SK-N-SH treated with all-trans-retinoic acid at 6 μM for 48 hours (cell line): ENCODE measurements at regions not wholly inside any gene's neighbourhood (a gene's known extent, or its start where the extent isn't known, plus 50 kb on each side); places are given as distances from the start of the nearest gene placed in this dataset.

Experiments used
- ATAC-seq: fragments of 200-7000 bp; cut with Tn5 transposase; 3 replicates; pipeline ENCODE4 v1.9.1; 2020; ENCODE audit warnings: mild to moderate bottlenecking, moderate library complexity
- BACH2 ChIP-seq: fragments of 250-450 bp; sonication (Bioruptor Pico); IDR thresholded peaks from 2 replicates; pipeline ENCODE4 v1.9.0; 2021; ENCODE audit warnings: mild to moderate bottlenecking, borderline replicate concordance
- CSDC2 ChIP-seq: fragments of 250-450 bp; sonication (Bioruptor Pico); IDR thresholded peaks from 2 replicates; pipeline ENCODE4 v1.5.0; 2020; ENCODE audit warnings: mild to moderate bottlenecking, moderate library complexity
- ESRRG ChIP-seq: fragments of 250-450 bp; sonication (Bioruptor Pico); IDR thresholded peaks from 2 replicates; pipeline ENCODE4 v1.6.1; 2021; ENCODE audit warnings: mild to moderate bottlenecking
- GLIS3 ChIP-seq: fragments of 250-450 bp; sonication (Bioruptor Pico); IDR thresholded peaks from 2 replicates; pipeline ENCODE4 v1.5.0; 2020; ENCODE audit warnings: mild to moderate bottlenecking, moderate library complexity
- ISL1 ChIP-seq: fragments of 250-450 bp; sonication (Bioruptor Pico); IDR thresholded peaks from 2 replicates; pipeline ENCODE4 v2.1.2; 2022; ENCODE audit warnings: mild to moderate bottlenecking, moderate library complexity
- OSR1 ChIP-seq: fragments of 250-450 bp; sonication (Bioruptor Pico); IDR thresholded peaks from 2 replicates; pipeline ENCODE4 v1.8.0; 2022; ENCODE audit warnings: moderate library complexity, mild to moderate bottlenecking, inconsistent platforms
- PPARA ChIP-seq: fragments of 250-450 bp; sonication (Bioruptor Pico); IDR thresholded peaks from 2 replicates; pipeline ENCODE4 v1.5.0; 2020; ENCODE audit warnings: mild to moderate bottlenecking, borderline replicate concordance
- SNAI2 ChIP-seq: fragments of 250-450 bp; sonication (Bioruptor Pico); IDR thresholded peaks from 2 replicates; pipeline ENCODE4 v1.5.0; 2020; ENCODE audit warnings: mild to moderate bottlenecking, moderate library complexity
- TOX ChIP-seq: fragments of 250-450 bp; sonication (Bioruptor Pico); IDR thresholded peaks from 2 replicates; pipeline ENCODE4 v1.8.0; 2021; ENCODE audit warnings: mild to moderate bottlenecking, moderate library complexity, borderline replicate concordance
- ZC3H10 ChIP-seq: fragments of 250-450 bp; sonication (Bioruptor Pico); IDR thresholded peaks from 2 replicates; pipeline ENCODE4 v1.5.1; 2021; ENCODE audit warnings: mild to moderate bottlenecking, moderate library complexity
- ZFP3 ChIP-seq: fragments of 250-450 bp; sonication (Bioruptor Pico); IDR thresholded peaks from 2 replicates; pipeline ENCODE4 v1.5.0; 2020; ENCODE audit warnings: mild to moderate bottlenecking, moderate library complexity
- ZFP30 ChIP-seq: fragments of 450-650 bp; formaldehyde crosslinking; IDR thresholded peaks from 2 replicates; pipeline ENCODE4 v1.5.0; 2022; ENCODE audit warnings: mild to moderate bottlenecking, moderate library complexity
- ZNF565 ChIP-seq: fragments of 450-650 bp; formaldehyde crosslinking; conservative IDR thresholded peaks from 2 replicates; pipeline ENCODE4 v1.5.0; 2020; ENCODE audit warnings: low read depth, mild to moderate bottlenecking, moderate library complexity
- ZNF70 ChIP-seq: fragments of 450-650 bp; formaldehyde crosslinking; IDR thresholded peaks from 2 replicates; pipeline ENCODE4 v1.5.0; 2020; ENCODE audit warnings: mild to moderate bottlenecking, moderate library complexity
- ZNF8 ChIP-seq: fragments of 450-650 bp; formaldehyde crosslinking; IDR thresholded peaks from 2 replicates; pipeline ENCODE4 v1.5.0; 2020; ENCODE audit warnings: mild to moderate bottlenecking, moderate library complexity
- TF ChIP-seq, protein P1 (sequence below): fragments of 250-450 bp; sonication (Bioruptor Pico); IDR thresholded peaks from 2 replicates; pipeline ENCODE4 v1.5.1; 2021; ENCODE audit warnings: mild to moderate bottlenecking, moderate library complexity
- TF ChIP-seq, protein P2 (sequence below): fragments of 250-450 bp; sonication (Bioruptor Pico); IDR thresholded peaks from 2 replicates; pipeline ENCODE4 v1.8.0; 2020; ENCODE audit warnings: mild to moderate bottlenecking, moderate library complexity, borderline replicate concordance
- TF ChIP-seq, protein P3 (sequence below): fragments of 250-450 bp; sonication (Bioruptor Pico); IDR thresholded peaks from 2 replicates; pipeline ENCODE4 v1.5.0; 2020; ENCODE audit warnings: mild to moderate bottlenecking, moderate library complexity
- TF ChIP-seq, protein P4 (sequence below): fragments of 250-450 bp; sonication (Bioruptor Pico); IDR thresholded peaks from 2 replicates; pipeline ENCODE4 v1.5.1; 2020; ENCODE audit warnings: low read depth, mild to moderate bottlenecking, moderate library complexity

DNA sequence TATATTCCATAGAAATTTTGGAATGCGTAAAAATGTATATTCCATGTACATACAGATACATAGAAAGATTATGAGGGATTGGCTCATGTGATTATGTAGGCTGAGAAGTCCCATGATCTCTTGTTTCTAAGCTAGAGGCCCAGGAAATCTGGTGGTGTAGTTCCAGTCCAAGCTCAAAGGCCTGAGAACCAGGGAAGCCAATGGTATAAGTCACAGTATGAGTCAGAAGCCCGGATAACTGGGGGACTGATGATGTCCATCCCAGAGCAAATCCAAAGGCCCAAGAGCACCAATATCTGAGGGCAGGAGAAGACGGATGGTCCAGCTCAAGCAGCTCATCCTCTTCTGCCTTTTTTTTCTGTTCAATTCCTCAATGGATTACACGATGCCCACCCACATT, 385.0 kb upstream of the KLHL29 start:
- TF ChIP-seq, protein P1, sequence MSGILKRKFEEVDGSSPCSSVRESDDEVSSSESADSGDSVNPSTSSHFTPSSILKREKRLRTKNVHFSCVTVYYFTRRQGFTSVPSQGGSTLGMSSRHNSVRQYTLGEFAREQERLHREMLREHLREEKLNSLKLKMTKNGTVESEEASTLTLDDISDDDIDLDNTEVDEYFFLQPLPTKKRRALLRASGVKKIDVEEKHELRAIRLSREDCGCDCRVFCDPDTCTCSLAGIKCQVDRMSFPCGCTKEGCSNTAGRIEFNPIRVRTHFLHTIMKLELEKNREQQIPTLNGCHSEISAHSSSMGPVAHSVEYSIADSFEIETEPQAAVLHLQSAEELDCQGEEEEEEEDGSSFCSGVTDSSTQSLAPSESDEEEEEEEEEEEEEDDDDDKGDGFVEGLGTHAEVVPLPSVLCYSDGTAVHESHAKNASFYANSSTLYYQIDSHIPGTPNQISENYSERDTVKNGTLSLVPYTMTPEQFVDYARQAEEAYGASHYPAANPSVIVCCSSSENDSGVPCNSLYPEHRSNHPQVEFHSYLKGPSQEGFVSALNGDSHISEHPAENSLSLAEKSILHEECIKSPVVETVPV = no peak
- TF ChIP-seq ISL1 (no peak), BACH2 (CRISPR knock-in tag) (no peak), ZNF565 (CRISPR knock-in tag) (no peak), SNAI2 (CRISPR knock-in tag) (no peak), TOX (CRISPR knock-in tag) (no peak), GLIS3 (no peak), ESRRG (CRISPR knock-in tag) (no peak), ZC3H10 (CRISPR knock-in tag) (no peak), ZFP30 (CRISPR knock-in tag) (no peak), ZFP3 (no peak)
- TF ChIP-seq, protein P2, sequence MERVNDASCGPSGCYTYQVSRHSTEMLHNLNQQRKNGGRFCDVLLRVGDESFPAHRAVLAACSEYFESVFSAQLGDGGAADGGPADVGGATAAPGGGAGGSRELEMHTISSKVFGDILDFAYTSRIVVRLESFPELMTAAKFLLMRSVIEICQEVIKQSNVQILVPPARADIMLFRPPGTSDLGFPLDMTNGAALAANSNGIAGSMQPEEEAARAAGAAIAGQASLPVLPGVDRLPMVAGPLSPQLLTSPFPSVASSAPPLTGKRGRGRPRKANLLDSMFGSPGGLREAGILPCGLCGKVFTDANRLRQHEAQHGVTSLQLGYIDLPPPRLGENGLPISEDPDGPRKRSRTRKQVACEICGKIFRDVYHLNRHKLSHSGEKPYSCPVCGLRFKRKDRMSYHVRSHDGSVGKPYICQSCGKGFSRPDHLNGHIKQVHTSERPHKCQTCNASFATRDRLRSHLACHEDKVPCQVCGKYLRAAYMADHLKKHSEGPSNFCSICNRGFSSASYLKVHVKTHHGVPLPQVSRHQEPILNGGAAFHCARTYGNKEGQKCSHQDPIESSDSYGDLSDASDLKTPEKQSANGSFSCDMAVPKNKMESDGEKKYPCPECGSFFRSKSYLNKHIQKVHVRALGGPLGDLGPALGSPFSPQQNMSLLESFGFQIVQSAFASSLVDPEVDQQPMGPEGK (CRISPR knock-in tag) = no peak
- TF ChIP-seq, protein P3, sequence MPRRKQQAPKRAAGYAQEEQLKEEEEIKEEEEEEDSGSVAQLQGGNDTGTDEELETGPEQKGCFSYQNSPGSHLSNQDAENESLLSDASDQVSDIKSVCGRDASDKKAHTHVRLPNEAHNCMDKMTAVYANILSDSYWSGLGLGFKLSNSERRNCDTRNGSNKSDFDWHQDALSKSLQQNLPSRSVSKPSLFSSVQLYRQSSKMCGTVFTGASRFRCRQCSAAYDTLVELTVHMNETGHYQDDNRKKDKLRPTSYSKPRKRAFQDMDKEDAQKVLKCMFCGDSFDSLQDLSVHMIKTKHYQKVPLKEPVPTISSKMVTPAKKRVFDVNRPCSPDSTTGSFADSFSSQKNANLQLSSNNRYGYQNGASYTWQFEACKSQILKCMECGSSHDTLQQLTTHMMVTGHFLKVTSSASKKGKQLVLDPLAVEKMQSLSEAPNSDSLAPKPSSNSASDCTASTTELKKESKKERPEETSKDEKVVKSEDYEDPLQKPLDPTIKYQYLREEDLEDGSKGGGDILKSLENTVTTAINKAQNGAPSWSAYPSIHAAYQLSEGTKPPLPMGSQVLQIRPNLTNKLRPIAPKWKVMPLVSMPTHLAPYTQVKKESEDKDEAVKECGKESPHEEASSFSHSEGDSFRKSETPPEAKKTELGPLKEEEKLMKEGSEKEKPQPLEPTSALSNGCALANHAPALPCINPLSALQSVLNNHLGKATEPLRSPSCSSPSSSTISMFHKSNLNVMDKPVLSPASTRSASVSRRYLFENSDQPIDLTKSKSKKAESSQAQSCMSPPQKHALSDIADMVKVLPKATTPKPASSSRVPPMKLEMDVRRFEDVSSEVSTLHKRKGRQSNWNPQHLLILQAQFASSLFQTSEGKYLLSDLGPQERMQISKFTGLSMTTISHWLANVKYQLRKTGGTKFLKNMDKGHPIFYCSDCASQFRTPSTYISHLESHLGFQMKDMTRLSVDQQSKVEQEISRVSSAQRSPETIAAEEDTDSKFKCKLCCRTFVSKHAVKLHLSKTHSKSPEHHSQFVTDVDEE (CRISPR knock-in tag) = no peak
- no peak for ATAC-seq

DNA sequence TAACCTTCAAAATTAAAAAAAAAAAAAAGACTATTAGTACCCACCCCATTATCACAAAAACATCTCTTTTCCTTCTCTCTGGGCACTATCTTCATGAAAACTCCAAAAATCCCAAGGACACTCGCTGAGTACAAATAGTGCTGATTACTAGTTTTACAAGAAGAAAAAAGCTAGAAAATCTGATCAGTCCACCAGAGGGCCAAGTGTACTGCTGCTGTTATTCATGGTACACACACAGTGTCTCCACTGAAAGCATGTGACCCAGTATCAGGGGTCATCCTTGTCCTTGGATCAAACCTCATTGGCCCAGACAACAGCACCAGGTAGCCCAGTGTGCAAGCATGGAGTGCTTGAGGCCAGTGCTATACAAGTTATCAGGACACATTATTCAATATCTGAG, 382.7 kb upstream of the KLHL29 start:
- TF ChIP-seq OSR1 (CRISPR knock-in tag) (no peak), ZNF565 (CRISPR knock-in tag) (no peak), TOX (CRISPR knock-in tag) (no peak), PPARA (CRISPR knock-in tag) (no peak), ESRRG (CRISPR knock-in tag) (no peak), CSDC2 (CRISPR knock-in tag) (no peak), ZFP3 (no peak), ZNF8 (CRISPR knock-in tag) (no peak), ZFP30 (CRISPR knock-in tag) (no peak), ZC3H10 (CRISPR knock-in tag) (no peak), ISL1 (no peak)
- TF ChIP-seq, protein P3 (CRISPR knock-in tag) = no peak
- TF ChIP-seq, protein P4, sequence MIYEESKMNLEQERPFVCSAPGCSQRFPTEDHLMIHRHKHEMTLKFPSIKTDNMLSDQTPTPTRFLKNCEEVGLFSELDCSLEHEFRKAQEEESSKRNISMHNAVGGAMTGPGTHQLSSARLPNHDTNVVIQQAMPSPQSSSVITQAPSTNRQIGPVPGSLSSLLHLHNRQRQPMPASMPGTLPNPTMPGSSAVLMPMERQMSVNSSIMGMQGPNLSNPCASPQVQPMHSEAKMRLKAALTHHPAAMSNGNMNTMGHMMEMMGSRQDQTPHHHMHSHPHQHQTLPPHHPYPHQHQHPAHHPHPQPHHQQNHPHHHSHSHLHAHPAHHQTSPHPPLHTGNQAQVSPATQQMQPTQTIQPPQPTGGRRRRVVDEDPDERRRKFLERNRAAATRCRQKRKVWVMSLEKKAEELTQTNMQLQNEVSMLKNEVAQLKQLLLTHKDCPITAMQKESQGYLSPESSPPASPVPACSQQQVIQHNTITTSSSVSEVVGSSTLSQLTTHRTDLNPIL (CRISPR knock-in tag) = no peak
- no peak for ATAC-seq

DNA sequence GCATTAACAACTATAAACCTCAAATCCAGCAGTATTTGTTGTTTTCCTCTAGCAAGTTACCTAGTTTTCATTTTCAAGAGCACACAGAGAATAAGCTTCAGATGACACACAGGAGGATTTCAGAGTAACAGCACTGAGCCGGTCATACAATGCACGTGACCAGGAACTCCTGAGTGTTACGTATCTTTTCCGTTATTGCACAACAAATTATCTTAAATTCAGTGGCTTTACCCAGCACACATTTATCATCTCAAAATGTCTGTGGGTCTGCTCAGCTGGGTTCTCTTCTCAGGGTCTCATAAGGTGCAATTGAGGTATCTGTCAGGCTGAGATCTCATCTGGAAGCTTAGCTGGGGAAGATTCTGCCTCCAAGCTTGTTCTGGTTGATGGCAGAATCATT, 379.5 kb upstream of the KLHL29 start:
- no peak for ATAC-seq

More for the DNA sequence above, 379.5 kb upstream of the KLHL29 start:
- TF ChIP-seq, protein P1 = no peak
- TF ChIP-seq ZNF8 (CRISPR knock-in tag) (no peak), ZC3H10 (CRISPR knock-in tag) (no peak), PPARA (CRISPR knock-in tag) (no peak), ESRRG (CRISPR knock-in tag) (no peak), ZFP30 (CRISPR knock-in tag) (no peak), GLIS3 (no peak), ZNF70 (no peak)
- TF ChIP-seq, protein P4 (CRISPR knock-in tag) = no peak
- TF ChIP-seq, protein P3 (CRISPR knock-in tag) = no peak
- TF ChIP-seq, all 23 proteins: peak for 0
